Right hindlimb (tissue), 1 donor: ENCODE measurements at regions not wholly inside any gene's neighbourhood (a gene's known extent, or its start where the extent isn't known, plus 50 kb on each side); places are given as distances from the start of the nearest gene placed in this dataset.

Experiments
- DNase-seq: peaks from one replicate; pipeline ENCODE4 v3.0.0-alpha.2; 2018

DNA sequence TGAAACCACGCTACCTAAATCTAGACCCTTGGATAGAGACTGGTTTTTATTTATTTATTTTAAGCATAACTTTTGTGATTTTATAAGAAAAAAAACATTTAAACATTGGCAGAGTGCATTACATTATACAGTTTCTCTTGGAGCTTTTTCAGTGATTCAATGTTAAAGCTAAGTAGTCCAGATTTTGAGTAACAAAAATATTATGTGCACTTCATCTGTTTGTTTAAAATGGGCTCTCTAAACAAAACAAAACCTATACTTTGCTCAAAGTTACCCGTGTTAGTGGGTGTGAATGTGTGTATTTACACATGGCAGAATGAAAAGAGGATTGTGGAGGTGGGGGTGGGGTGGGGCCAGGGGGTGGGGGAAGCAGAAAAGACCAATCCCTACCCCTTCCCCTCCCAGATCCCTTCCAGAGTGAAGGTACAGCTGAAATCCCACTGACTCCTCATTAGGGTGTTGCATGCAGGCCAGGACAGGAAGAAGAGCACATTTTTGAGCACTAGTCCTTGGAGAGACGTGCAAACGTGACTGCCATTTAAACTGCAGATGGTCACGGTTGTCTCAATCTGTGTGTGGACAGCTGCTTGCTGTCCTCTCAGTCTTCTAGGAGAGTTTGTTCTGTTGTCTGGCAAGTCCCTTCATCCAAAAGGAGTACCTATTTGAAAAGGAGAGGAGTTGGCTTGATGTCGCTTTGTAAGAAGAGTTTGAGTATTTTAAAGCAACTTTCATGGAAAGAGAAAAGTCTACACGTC is 303.0 kb downstream of the ICOS start:
- DNase-seq = no peak

GRCh38 chr2:204240961-204241360 is 304.3 kb upstream of the PARD3B start:
- no peak for DNase-seq

- no peak for DNase-seq
Measured at GRCh38 chr2:204249437-204249836, 295.8 kb upstream of the PARD3B start.

DNA sequence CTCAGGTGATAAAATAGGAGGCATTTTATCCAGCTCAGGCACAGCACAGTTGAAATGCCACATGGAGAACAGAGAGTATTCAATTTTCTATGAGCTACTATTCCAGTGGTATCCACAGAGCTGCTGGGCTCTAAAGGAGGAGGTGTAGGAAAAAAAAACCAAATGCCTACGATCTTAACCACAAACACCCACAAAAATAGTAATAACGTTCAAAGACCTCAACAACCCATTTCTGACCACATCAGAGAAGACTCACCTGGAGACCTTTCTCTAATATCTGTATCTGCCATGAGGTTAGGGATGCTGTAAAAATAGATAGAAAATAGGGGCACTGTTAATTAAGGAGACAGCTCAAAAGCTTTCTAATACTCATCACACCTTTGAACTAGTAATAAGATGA is 294.6 kb upstream of the PARD3B start:
- DNase-seq = no peak

DNA sequence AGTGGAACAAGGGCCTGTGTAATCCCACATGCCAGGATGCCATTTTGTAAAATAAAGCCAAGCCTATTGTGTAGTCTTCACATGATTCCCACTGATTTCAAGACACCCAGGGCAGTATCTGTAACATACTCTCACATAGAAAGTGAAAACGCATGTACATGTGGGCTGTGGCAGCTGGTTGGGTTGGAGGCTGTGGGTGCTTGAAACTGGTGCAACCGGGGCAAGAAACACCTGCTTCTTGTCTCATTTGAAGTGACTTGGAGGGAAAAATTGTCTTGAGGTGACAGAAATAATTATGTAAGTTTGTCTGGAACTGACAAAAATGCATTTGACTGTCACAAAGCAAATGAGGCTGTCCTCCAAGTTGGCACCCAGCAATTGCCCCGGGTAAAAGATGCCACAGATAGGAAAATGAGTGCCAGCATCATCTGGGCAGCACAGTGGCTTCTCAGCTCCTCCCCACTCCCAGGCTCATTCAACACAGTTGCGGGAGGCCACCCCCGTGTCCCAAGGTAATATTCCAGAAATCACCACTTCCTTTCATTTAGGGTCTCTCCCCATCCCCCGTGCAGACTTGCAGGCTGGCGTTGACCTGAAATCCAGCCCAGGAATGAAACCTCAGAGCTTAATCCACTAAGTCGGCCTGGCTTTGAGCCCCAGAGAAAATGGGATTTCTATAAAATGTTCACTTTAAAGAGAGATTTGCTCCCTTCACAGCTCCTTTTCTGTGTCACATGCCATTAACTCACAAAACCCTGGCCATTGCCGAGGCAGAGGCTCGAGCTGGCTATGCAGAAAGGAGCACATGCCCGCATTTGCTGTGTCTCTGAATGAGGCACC is 293.9 kb upstream of the PARD3B start:
- DNase-seq = no peak

GRCh38 chr2:204251998-204252376 is 293.3 kb upstream of the PARD3B start:
- no peak for DNase-seq

DNA sequence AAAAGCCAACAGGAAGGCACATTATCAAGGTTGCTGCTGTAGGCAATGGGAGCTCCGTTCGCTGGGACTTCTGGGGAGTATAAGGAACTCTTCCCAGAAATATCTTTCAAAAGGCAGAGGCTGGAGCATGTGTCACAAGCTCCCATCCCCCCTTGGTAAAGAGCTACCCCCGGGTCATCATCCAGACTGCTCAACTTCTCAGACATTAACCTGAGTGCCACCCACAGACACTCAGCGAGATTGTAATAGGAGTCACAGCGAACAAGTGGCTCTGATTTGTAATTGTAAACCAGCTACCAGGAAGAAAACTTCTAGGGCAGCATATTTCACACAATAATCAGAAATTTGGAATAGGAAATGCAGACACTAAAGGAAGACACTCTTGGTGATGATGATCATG is 290.2 kb upstream of the PARD3B start:
- no peak for DNase-seq

- no peak for DNase-seq
Measured at GRCh38 chr2:204255526-204255925, 289.7 kb upstream of the PARD3B start.

DNA sequence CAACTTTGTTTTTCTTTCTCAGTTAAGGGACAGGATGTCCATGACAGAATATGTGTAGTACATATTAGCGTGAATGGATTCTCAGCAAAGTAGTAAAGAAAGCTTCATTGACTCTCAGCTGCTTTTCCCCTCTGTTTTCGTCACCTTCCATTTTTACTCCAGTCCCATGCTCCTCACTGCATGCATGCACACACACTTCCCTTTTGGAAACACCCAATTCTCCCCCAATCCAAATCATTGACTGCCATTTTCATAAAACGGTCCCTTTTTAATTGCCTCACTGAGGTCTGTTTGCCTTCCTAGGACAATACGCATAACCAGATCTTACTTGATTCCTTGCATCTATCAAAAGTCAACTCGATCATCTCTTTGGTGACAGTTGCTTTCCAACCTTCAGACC is 287.5 kb upstream of the PARD3B start:
- no peak for DNase-seq

DNA sequence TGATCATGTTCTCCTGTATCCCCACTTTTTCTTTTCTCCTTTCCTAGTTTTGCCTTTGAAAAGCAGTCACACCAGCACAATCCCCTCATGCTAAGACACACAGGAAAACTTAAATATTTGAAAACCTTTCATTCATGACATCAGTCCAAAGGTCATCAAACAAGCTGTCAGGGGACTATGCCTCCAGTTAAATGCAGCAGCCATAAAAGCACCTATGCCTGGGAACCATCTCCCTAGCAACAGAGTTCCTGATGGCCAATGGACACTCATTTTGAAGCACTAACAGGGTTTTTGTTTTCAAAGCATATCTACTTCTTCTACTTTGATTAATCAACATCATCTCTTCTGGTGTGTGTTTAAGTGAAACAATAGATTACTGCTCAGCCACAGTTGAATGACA is 286.4 kb upstream of the PARD3B start:
- DNase-seq = no peak

DNA sequence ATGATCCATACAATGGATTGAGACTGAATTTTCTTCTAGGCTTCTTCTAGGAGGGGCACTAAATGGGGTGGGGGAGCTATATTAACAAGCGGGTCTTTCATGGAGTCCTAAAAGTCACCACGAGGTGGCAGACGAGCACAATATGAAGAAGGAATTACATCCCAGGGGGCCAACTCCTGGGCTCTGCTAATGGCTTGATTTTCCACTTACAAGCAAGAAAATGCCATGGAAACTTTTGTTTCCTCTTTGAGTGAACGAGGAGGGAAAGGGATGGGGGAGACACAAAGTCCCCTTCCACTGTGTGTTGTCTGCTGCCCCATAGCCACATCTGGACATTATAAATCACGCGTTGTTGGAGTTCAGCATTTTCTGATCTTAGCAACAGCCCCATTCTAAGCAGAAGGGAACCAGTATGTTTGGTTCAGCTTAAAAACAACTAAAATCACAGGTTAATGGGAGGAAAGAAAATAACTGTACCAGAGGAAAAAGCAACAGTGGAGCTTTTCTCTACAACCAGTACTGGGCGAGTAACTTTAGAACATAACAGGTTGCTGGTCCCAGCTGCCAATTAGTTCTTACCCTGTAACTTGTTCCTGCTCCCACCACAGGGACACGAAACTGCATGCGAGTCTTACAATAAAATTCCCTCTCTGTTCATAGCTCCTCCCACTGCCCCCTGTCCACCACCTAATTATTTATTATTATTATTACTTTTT is 285.0 kb upstream of the PARD3B start:
- DNase-seq = peak; percentile 84

DNA sequence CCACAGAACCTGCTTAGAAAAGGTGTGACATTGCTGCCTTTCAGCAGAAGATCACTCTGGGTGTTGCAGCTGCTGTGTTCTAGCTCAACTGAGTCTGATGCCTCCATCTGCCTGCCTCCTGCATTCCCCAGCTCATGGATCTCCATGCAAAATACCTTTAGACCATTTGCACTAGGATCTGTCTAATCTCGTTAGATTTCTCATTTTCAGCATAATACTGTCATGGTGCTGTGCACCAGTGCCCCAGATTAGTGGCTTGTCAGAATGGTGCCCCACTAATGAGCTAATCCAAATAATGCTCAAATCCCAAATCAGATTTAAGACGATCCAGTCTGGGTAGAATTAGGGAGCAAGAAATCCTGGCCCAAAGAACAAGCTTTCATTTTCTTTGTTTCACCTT is 284.4 kb upstream of the PARD3B start:
- DNase-seq = no peak

DNA sequence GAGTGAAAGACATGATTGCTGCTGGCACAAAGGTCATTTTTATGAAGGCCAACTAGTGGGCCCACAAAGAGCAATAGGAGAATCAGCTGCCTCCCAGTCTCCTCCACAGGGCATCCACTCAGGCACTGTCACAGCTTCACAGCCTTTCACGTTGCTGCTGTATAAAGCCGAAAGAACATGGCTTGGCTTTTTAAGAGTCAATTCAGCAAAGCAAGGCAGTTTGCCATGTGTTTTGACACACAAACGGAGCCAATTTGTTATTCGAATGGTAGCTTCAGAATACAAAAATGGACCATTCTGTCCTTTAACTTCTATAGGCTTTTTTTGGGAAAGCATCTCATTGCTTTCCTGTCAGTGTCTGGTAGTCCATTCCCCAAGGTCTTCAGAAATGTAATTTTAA is 283.4 kb upstream of the PARD3B start:
- no peak for DNase-seq

DNA sequence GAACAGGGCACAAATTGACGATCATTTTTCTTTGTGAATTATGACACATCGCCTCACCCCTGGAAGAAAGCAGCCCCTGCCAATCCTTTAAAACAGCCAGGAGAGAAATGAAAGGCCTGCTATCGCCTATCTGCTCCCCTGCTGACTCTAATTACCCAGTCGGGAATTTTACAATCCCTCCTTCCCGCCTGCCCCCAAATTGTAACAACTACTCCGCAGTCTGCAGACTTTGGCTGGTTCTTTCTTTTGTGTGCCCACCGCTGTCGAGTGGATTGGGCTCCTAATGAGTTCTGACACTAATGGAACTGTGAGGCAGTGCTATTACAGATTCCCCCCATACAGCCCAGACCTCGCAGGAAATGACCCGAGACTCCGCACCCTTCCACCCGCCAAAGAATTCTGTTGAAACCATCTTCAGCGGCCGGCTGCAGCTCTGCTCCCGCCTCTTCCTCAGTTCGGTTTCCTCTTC is 281.2 kb upstream of the PARD3B start:
- no peak for DNase-seq

DNA sequence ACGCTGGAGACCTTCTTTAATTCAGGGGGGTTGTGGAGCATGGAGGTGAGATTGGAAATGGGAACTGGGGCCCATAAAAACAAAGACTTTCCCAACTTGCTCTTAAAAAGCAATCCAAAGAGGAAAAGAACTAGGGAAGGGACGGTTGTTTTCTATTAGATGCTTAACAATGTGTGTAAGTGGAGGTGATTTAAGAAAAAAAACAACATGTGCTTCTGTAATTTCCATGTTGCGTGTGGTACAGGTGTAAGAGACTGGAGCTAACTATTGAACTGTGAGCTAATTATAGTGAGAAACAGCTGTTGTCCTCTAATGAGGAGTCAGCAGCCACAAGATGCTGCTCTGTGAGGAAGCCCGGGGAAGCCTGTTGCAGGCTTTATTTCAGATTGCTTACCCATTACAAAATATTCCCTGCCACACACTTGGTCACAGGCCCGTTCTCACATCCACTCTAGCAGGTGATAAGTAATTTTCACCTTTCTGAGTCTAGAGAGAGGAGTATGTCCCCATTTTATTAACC is 280.6 kb upstream of the PARD3B start:
- DNase-seq = no peak

GRCh38 chr2:204265681-204266181 is 279.5 kb upstream of the PARD3B start:
- no peak for DNase-seq

GRCh38 chr2:204268458-204268857 is 276.8 kb upstream of the PARD3B start:
- DNase-seq = no peak

DNA sequence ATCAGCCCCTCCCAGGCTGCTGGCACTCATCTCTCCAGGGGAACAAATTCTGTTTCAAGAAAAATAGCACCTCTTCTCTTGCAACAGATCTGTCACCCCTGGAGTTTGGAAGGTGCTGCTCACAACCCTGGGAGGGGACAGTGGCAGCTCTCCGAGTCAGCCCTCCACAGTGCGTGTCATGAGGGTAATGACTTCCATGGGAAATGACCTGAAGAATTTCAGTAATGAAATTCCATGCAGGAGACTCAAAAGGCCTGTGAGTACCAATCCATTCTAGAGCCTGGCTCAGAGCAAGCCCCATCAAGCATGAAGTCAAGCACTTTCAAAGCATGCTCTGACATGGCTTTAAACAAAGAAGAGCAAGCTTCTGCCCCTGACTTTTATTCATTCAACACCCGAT is 276.3 kb upstream of the PARD3B start:
- DNase-seq = no peak

DNA sequence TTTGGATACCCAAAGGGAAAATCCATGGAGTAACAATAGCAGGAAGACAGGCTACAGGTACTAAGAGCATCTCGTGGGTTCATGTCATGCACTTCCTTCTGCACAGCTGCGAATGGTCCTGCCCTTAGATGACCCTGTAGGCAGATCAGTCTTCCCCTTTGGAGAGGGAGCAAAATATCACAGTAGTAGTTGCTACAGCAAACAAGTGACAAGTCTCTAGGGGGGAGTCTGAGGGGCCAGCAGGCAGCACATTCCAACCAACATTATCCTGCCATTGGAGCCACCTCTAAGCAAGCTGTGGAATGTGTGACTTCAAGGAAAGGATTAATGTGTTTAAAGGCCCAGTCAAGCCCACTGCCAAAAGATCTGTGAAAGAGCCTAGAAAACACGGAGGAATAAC is 273.2 kb upstream of the PARD3B start:
- DNase-seq = peak; percentile 25

DNA sequence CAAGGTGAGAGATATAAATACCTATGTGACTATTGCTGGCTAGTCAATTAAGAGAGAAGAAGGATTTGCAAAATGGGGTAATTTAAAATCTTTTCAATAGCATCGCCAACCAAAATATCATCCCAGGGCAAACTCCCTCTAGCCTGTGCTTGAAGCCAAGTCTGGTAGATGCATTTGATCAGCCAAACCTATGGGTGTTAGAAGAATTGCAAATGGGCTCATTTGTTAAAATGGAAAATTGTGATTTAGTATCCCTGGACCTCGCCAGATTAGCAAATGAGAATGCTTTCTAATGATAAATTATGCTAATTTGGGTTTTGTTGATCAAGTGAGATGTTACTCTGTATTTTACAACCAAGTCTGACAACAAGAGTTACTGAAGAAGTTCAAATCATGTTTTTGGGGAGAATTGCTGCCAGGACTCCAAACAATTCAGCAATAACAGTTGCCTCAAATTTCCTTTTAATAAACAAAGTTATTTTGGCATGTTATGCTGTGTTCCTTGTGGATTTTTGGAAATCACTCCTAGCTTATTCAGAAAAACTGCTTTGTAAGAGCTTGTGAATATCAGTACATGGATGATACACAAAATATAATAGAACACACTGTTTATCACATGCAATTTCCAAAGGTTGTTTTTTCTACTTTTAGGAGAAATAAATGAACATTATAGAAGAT is 272.5 kb upstream of the PARD3B start:
- no peak for DNase-seq

DNA sequence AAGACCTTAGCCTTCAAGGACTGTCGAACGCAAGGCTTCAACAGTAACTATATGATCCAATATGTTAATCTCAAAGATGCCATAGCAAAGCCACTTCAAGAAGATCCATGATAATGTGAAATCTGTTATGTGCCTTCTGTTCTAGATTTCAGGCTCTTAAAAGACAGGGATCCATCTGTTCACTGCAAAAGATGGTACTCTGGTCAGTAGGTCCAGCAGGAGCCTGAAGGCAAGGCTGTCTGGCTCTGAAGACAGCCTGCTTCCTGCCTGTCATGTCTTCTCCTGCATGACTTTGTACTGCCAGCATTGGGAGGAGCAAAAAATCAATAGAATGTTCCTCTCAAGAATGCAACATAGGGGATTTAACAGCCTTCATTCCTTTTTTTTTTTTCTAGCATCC is 270.8 kb upstream of the PARD3B start:
- DNase-seq = no peak

DNA sequence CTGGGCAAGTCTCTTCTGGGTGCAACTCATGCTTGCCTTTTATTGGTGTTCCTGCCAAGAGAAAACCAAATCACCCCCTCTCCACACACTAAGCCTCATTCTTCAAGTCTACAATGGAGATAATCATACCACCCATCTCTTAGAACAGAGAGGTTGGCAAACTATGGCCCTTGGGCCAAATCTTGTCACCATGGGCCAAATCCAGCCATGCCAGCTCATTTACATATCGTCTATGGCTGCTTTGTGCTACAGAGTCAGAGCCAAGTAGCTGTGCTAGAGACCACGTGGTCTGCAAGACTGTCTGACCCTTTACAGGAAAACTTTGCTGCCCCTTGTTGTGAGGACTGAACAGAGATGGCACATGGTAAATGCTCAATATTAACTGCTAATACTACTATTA is 270.3 kb upstream of the PARD3B start:
- no peak for DNase-seq

- DNase-seq = no peak
Measured at GRCh38 chr2:204277226-204277625, 268.0 kb upstream of the PARD3B start.
